ENCODE measurements at regions not wholly inside any gene's neighbourhood (a gene's known extent, or its start where the extent isn't known, plus 50 kb on each side); places are given as distances from the start of the nearest gene placed in this dataset.

DNA sequence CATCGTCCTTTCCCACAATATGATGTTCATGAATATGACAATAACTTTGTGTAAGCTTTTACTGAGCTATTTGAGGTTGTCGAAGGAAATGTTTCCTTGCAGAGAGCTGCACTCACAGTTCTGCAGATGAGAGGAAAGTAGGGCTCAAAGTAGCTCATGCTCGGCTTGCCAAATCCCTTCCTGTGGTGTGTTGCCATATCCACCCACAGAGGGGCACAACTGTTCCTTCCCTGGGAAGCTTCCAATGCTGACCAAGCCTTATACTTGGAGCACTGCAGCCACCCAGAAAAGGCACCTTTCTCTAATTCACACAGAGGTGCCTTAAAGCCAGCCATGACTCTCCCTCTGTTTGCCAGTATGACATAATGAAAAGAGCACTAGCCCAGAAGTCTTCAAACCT lies 390.3 kb downstream of the CAAP1 start:
- TF ChIP-seq CTCF (IDR thresholded peaks at IDR 0.05) (no peak), POLR2A (IDR thresholded peaks at IDR 0.05) (no peak)

Data from lower leg skin (tissue), 3 donors.